Stomach (tissue), 4 donors: ENCODE measurements at regions not wholly inside any gene's neighbourhood (a gene's known extent, or its start where the extent isn't known, plus 50 kb on each side); places are given as distances from the start of the nearest gene placed in this dataset.

Source experiments
- EP300 ChIP-seq: sonication (generic); formaldehyde crosslinking; IDR thresholded peaks from one replicate; pipeline ENCODE4 v1.6.1; 2017; ENCODE audit warnings: antibody characterized with exemption
- POLR2A ChIP-seq, 4 donors: fragments of 450-650 bp; IDR thresholded peaks; one replicate each; pipeline ENCODE4 v1.6.1; 2016; ENCODE audit warnings: antibody characterized with exemption in 4 of 4, control low read depth in 2 of 4, mild to moderate bottlenecking in 1 of 4, moderate library complexity in 1 of 4
- POLR2AphosphoS5 ChIP-seq, 3 donors: sonication (generic); formaldehyde crosslinking; IDR thresholded peaks; one replicate each; pipeline ENCODE4 v1.6.1; 2016; ENCODE audit warnings: antibody characterized with exemption in 3 of 3
- TF ChIP-seq, protein P1 (sequence below), 7 experiments: fragments of 450-650 bp in 4 of 7; fragments of 200-600 bp in 3 of 7; sonication (generic) in 3 of 7; IDR thresholded peaks; one replicate each; pipeline ENCODE4 v1.5.1; 2016 to 2019; ENCODE audit warnings: antibody characterized with exemption in 7 of 7, control low read depth in 2 of 7, mild to moderate bottlenecking in 1 of 7

DNA sequence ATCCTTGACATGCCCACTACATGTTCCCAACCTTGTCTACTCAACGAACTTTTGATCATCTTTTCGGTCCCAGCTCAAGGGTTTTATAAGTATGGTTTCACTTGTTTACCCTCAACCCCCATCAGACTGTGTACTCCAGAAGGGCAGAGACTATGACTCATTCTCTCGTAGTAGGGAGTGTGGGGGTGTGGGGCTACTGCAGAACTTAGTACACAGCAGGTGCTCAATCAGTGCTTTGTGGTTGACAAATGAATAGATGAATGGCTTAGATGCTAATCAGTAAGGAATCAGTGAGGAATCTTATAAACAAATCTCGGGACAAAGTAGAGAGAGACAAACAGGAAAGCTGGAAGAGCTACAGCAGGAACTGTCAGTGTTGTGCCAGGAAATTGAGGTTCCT lies 151.7 kb upstream of the PLET1 start:
- TF ChIP-seq POLR2AphosphoS5 (IDR thresholded peaks at IDR 0.05) (no peak), EP300 (no peak), POLR2A (IDR thresholded peaks at IDR 0.05) (no peak)
- TF ChIP-seq, protein P1, sequence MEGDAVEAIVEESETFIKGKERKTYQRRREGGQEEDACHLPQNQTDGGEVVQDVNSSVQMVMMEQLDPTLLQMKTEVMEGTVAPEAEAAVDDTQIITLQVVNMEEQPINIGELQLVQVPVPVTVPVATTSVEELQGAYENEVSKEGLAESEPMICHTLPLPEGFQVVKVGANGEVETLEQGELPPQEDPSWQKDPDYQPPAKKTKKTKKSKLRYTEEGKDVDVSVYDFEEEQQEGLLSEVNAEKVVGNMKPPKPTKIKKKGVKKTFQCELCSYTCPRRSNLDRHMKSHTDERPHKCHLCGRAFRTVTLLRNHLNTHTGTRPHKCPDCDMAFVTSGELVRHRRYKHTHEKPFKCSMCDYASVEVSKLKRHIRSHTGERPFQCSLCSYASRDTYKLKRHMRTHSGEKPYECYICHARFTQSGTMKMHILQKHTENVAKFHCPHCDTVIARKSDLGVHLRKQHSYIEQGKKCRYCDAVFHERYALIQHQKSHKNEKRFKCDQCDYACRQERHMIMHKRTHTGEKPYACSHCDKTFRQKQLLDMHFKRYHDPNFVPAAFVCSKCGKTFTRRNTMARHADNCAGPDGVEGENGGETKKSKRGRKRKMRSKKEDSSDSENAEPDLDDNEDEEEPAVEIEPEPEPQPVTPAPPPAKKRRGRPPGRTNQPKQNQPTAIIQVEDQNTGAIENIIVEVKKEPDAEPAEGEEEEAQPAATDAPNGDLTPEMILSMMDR (IDR thresholded peaks at IDR 0.05) = no peak
